Left lung (tissue), 4 donors: ENCODE measurements at regions not wholly inside any gene's neighbourhood (a gene's known extent, or its start where the extent isn't known, plus 50 kb on each side); places are given as distances from the start of the nearest gene placed in this dataset.

Source experiments
- ATAC-seq: fragments of 200-7000 bp; cut with Tn5 transposase; one replicate; pipeline ENCODE4 v1.9.1; 2020; ENCODE audit warnings: moderate library complexity
- DNase-seq, 4 donors: peaks; one replicate each; pipeline ENCODE4 v3.0.0-alpha.2; 2013 to 2020
- H3K27ac ChIP-seq, 2 donors: fragments of 200-600 bp; sonication (generic) in 1 of 2; one replicate each; pipeline versions ENCODE4 v1.5.0 to v1.8.0; 2020 to 2021
- H3K27me3 ChIP-seq, 2 donors: fragments of 200-600 bp; sonication (generic) in 1 of 2; one replicate each; pipeline versions ENCODE4 v1.5.0 to v1.8.0; 2020 to 2021
- H3K36me3 ChIP-seq, 2 donors: fragments of 200-600 bp; sonication (generic) in 1 of 2; one replicate each; pipeline versions ENCODE4 v1.5.0 to v1.8.0; 2020 to 2021
- H3K4me1 ChIP-seq, 2 donors: fragments of 200-600 bp; one replicate each; pipeline ENCODE4 v1.8.0; 2021
- H3K4me3 ChIP-seq, 2 donors: fragments of 200-600 bp; sonication (generic) in 1 of 2; one replicate each; pipeline versions ENCODE4 v1.5.0 to v1.8.0; 2020 to 2021; ENCODE audit warnings: mild to moderate bottlenecking in 1 of 2
- H3K9me3 ChIP-seq, 2 donors: fragments of 200-600 bp; sonication (generic) in 1 of 2; one replicate each; pipeline versions ENCODE4 v1.5.0 to v1.8.0; 2020 to 2021
- intact Hi-C, 2 donors: fragments of 100-400 bp; cut with DNase I; formaldehyde crosslinking; loops; one replicate each; pipeline versions ENCODE4 v1.11.2 to v1.14.2; 2022
- TF ChIP-seq, protein P1 (sequence below), 2 donors: fragments of 200-600 bp; sonication (generic) in 1 of 2; IDR thresholded peaks; one replicate each; pipeline versions ENCODE4 v1.5.0 to v1.8.0; 2021; ENCODE audit warnings: antibody characterized with exemption in 2 of 2
- donor health status: DM: no; HTN: yes; CAD: no.
- donor health status: DM: no; HTN: no; CAD: no.

DNA sequence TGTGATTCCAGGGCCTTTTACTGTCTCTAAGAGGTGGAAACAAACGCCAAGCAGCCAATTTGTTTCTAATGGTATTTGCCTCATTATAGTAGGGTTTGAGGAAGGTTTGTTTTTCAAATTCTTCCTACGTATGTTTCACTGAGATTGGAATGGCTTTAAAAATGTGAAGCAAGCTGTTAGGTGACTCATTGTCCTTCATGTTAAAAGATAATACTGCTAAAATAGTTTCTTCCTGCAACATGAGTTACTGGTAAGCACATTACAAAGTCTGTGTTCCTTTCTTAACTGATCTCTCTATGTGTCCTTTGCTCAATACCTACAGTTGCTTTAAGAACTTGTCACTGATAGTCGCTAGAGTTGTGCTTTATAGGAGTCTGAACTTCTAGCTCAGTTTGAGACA is 1183.9 kb downstream of the RPA4 start:
- Histone ChIP-seq H3K9me3 (no peaks in the 10 kb centered on the region), H3K36me3 (no peaks in the 10 kb centered on the region), H3K4me3 (no peak overlapping the region), H3K4me1 (no peaks in the 10 kb centered on the region), H3K27ac (no peak overlapping the region), H3K27me3 (peaks cover 0 to 7% of the 10 kb centered on the region in 2 donors)
- ATAC-seq: no peak
- TF ChIP-seq, protein P1, sequence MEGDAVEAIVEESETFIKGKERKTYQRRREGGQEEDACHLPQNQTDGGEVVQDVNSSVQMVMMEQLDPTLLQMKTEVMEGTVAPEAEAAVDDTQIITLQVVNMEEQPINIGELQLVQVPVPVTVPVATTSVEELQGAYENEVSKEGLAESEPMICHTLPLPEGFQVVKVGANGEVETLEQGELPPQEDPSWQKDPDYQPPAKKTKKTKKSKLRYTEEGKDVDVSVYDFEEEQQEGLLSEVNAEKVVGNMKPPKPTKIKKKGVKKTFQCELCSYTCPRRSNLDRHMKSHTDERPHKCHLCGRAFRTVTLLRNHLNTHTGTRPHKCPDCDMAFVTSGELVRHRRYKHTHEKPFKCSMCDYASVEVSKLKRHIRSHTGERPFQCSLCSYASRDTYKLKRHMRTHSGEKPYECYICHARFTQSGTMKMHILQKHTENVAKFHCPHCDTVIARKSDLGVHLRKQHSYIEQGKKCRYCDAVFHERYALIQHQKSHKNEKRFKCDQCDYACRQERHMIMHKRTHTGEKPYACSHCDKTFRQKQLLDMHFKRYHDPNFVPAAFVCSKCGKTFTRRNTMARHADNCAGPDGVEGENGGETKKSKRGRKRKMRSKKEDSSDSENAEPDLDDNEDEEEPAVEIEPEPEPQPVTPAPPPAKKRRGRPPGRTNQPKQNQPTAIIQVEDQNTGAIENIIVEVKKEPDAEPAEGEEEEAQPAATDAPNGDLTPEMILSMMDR (IDR thresholded peaks at IDR 0.05): no peak
- DNase-seq: no peak
- intact Hi-C loops: no loop called here

DNA sequence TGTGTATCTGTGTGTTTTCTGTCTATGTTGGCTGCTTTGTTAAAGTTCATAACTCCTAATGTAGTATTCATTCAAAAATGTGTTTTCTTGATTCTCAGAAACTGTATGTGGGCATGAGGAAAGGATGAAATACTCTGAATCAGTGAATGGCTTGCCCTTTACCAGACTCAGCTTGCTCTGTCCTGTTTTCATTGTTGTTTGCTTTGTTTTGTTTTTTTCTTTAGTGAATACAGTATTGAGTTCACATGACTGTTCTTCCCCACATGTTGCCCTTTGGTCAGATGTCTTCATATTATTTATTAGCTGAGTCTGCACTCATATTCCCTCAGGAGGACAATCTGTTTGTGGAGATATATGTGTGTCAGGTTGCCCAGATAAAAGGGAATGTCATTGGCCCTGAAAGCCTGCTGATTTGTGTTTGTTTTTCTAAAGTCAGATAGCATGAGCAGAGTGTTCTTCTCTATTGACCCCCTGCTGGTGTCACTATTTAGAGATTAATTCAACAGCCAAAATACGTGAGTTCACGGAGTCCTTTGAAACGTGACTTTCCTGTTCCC is 1184.4 kb downstream of the RPA4 start:
- ATAC-seq (no peak), DNase-seq (no peak)
- Histone ChIP-seq H3K4me3 (no peak overlapping the region), H3K9me3 (no peaks in the 10 kb centered on the region), H3K36me3 (no peaks in the 10 kb centered on the region), H3K27ac (no peak overlapping the region), H3K27me3 (peaks cover 0 to 7% of the 10 kb centered on the region in 2 donors), H3K4me1 (no peaks in the 10 kb centered on the region)
- TF ChIP-seq, protein P1 (IDR thresholded peaks at IDR 0.05): no peak
- intact Hi-C loops: no loop called here

DNA sequence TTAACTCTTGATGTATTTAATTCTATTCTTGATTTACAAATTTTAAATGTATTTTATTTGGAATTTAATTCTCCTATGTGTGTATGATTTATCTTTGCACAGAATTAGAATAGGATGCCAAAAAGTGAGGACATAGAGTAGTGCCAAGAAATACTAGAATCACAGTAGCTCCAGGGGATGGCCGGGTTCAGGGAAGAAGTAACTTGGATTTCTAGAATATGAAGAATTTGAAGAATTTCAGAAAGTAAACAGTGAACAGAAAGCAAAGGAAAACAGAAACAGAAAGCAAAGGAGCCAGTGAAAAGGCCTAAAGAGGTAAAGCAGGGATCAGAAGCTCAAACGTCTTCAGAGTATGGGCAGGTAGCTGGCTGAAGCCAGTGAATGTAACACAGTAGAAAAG is 1187.6 kb downstream of the RPA4 start:
- no peaks in the 10 kb centered on the region for H3K36me3 ChIP-seq
- ATAC-seq (peak; percentile 22), DNase-seq (no peak)
- no peaks in the 10 kb centered on the region for H3K4me1 ChIP-seq
- intact Hi-C loops: no loop called here
- H3K27ac ChIP-seq: no peak overlapping the region
- TF ChIP-seq, protein P1 (IDR thresholded peaks at IDR 0.05): no peak
- no peak overlapping the region for H3K4me3 ChIP-seq
- no peaks in the 10 kb centered on the region for H3K9me3 ChIP-seq
- peaks cover 0 to 7% of the 10 kb centered on the region in 2 donors for H3K27me3 ChIP-seq

- no peak for ATAC-seq
Observed at GRCh38 chrX:98077440-98077839, 1193.7 kb downstream of the RPA4 start.

DNA sequence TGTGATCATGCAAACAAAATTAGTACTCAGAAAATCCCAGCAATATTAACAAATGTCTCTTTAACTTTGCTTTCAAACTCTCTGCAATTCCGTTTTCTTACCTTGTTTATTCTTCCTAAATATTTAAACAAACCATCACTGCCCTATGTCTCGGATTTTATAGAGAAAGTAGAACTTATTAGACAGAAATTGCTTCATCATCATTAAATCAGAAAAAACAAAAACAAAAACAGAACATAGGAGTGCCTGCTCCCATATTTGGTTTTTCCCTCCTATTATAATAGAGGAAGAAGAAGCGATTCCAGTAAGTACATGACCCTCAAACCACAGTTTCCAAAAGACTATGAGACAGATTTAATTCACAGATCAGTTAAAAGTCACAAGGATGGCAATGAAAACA is 1228.0 kb downstream of the RPA4 start:
- ATAC-seq: no peak
- intact Hi-C loops: no loop called here
- Histone ChIP-seq H3K27ac (no peak overlapping the region), H3K4me1 (no peaks in the 10 kb centered on the region), H3K9me3 (no peaks in the 10 kb centered on the region), H3K4me3 (no peak overlapping the region), H3K36me3 (no peaks in the 10 kb centered on the region), H3K27me3 (peaks cover 0 to 10% of the 10 kb centered on the region in 2 donors)
- TF ChIP-seq, protein P1 (IDR thresholded peaks at IDR 0.05): no peak
- no peak for DNase-seq

More at GRCh38 chrX:98077440-98077839, 1193.7 kb downstream of the RPA4 start:
- DNase-seq: no peak
- intact Hi-C loops: no loop called here
- H3K4me3 ChIP-seq: no peak overlapping the region
- no peak overlapping the region for H3K27ac ChIP-seq
- TF ChIP-seq, protein P1 (IDR thresholded peaks at IDR 0.05): no peak
- H3K9me3 ChIP-seq: no peaks in the 10 kb centered on the region
- no peaks in the 10 kb centered on the region for H3K27me3 ChIP-seq
- H3K36me3 ChIP-seq: no peaks in the 10 kb centered on the region
- no peaks in the 10 kb centered on the region for H3K4me1 ChIP-seq
